GM21526 (cell line): ENCODE measurements at regions not wholly inside any gene's neighbourhood (a gene's known extent, or its start where the extent isn't known, plus 50 kb on each side); places are given as distances from the start of the nearest gene placed in this dataset.
A peak's percentile ranks its signal among the peaks of the same experiment; 100 is the strongest.
"Not testable (repeated sequence)": the region's sequence is repeated elsewhere in the genome, so short reads cannot be mapped to it uniquely, and the experiment has no call there.

Experiments
- ATAC-seq: cut with Tn5 transposase; IDR thresholded peaks from one replicate; pipeline ENCODE4 v1.9.1; 2021; ENCODE audit warnings: moderate library complexity; ENCODE audit not compliant: unreplicated experiment, low FRiP score

GRCh38 chrX:145393702-145394235, 146.5 kb downstream of the SPANXN1 start:
- no peak for ATAC-seq

DNA sequence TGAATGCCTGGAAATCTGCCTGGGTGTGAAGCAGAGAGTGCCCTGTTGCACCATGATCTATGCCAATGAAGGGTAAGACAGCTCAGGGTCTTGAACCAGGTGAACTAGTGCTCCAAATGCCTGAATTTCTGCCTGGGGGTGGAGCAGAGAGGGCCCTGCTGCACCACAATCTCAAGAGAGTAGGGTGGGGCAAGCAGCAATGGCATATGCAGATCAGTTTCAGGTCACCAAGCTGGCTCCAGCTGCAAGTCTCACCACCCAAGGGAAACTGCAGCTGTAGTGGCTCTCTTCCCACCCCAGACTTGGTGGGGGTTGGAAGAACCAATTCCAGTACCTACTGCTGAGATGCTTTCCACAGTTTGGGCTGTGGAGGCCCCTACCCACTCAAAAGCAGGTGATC, 147.0 kb downstream of the SPANXN1 start:
- no peak for ATAC-seq

GRCh38 chrX:145396612-145397011, 149.3 kb downstream of the SPANXN1 start:
- ATAC-seq: no peak

- ATAC-seq: peak; percentile 53
Measured at GRCh38 chrX:145405012-145405411, 157.7 kb downstream of the SPANXN1 start.

DNA sequence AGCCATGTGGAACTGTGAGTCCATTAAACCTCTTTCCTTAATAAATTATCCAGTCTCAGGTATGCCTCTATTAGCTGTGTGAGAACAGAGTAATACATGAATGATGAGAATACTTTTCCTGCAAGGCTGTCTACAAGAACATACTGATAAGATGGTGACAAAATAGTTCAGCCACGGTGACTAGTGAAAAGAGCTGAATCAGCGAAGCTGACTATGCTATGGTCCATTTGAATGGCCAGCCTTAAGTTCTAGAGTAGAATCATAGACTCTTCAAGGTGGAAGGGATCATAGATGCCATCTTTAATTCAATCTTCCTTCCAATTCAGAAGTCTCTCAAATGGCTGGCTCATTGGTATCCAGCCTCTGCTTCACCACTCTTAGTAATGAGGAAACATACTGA, 163.3 kb downstream of the SPANXN1 start:
- ATAC-seq: no peak

- ATAC-seq: not testable (repeated sequence)
Measured at GRCh38 chrX:145436211-145436610, 188.9 kb downstream of the SPANXN1 start.

DNA sequence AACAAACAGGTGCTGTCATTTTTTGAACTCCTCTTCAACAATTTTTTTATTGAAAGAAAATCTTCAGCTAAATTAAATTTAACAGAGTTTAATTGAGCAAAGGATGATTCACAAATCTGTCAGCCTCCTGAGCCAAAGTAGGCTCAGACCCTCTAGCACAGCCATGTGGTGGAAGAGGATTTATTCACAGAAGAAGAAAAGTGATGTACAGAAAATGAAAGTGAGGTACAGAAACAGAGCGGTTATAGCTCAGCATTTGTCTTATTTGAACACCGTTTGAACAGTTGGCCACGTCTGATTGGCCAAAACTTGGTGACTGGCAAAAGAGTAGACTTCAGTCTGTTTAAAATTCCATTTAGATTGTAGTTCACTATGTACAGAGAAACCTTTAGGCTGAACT, 217.3 kb downstream of the SPANXN1 start:
- no peak for ATAC-seq

DNA sequence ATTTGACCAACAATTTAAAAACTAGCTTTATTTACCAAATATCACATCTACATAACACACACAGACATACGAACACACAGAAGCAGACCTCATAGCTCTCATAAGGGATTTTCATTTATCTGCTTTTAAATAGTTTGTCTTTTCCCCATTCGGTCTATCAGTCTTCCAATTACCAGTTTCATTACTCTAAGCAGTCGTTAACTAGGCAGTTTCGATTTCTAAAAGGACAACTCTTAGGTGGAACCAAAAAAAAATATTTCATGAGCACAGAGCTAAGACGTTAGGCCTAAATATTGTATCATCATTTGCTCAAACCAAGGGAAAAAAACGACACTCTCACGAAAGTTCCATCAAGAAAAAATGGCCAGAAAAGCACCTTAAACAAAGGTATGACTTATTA, 228.4 kb downstream of the SPANXN1 start:
- no peak for ATAC-seq

DNA sequence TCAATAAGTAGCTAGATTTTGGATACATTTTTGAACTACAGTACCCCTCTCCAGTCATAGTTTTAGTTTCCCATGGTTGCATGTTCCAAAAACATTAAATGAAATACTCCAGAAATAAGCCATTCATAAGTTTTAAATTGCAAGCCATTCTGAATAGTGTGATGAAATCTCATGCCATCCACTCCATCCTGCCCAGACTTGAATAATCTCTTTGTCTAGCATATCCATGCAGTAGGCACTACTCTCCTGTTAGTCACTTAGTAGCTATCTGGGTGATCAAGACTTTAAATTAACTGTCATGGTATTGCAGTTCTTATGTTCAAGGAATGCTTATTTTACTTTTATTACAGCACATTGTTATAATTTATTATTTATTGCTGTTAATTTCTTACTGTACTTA, 237.4 kb downstream of the SPANXN1 start:
- no peak for ATAC-seq

- no peak for ATAC-seq
Measured at GRCh38 chrX:145502670-145503069, 255.4 kb downstream of the SPANXN1 start.

GRCh38 chrX:145506214-145506613, 258.9 kb downstream of the SPANXN1 start:
- no peak for ATAC-seq

DNA sequence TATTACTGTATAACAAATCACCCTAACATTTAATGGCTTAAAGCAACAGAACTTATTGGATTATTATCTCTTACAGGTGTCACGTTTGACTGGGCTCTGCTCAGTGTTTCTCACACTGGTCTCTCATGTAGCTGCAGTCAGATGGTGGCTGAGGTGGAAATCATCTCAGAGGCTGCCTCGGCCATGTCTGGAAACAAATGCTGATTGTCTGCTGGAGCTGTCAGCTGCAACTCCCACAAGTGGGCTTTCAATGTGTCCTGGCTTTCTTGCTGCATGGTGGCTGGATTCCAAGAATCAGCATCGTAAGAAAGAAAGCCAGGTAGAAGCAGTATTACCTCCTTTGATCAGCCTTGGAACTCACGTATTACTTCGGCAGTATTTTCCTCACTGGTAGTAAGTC, 277.6 kb downstream of the SPANXN1 start:
- no peak for ATAC-seq

- ATAC-seq: no peak
Measured at GRCh38 chrX:145532176-145532780, 285.0 kb downstream of the SPANXN1 start.

DNA sequence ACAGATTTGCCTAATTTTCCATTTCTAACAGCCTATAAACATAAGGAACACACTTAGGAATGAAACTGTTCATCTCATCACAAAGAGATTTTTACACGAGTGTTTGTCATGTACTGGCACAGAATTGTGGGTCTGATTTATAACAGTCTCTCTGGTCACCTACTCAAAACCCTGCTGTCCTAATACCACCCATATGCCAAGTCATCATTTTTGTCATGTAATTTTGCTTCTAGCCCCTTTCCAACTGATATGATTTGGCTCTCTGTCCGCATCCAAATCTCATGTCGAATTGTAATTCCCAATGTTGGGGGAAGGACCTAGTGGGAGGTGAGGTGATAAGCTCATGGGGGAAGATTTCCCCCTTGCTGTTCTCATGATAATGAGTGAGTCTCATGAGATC, 284.1 kb upstream of the SLITRK2 start:
- ATAC-seq: no peak

- ATAC-seq: no peak
Measured at GRCh38 chrX:145549496-145549895, 268.1 kb upstream of the SLITRK2 start.

GRCh38 chrX:145552643-145553042, 265.0 kb upstream of the SLITRK2 start:
- ATAC-seq: no peak

- no peak for ATAC-seq
Measured at GRCh38 chrX:145553702-145554101, 263.9 kb upstream of the SLITRK2 start.

- ATAC-seq: no peak
Measured at GRCh38 chrX:145563159-145563558, 254.5 kb upstream of the SLITRK2 start.

GRCh38 chrX:145609951-145610511, 207.6 kb upstream of the SLITRK2 start:
- ATAC-seq: no peak

DNA sequence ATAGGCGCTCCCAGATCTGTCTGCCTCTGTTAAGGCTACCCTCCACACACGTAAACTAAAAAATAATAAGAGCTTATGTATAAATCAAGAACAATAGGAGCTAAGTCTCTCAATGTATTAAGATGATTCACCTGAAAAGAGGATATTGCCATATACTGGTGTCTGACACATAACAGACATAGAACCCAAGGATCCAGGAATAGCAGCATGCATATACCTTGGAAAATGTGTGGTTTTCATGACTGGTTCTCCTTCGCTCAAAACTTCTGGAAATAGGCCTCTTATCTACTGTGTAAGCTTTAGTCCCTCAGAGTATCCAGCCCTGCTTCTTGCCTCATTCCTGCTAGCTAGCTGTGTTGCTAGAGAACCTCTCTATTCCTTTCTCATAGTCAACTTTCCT, 203.7 kb upstream of the SLITRK2 start:
- ATAC-seq: no peak

- ATAC-seq: no peak
Measured at GRCh38 chrX:145620666-145621065, 197.0 kb upstream of the SLITRK2 start.

DNA sequence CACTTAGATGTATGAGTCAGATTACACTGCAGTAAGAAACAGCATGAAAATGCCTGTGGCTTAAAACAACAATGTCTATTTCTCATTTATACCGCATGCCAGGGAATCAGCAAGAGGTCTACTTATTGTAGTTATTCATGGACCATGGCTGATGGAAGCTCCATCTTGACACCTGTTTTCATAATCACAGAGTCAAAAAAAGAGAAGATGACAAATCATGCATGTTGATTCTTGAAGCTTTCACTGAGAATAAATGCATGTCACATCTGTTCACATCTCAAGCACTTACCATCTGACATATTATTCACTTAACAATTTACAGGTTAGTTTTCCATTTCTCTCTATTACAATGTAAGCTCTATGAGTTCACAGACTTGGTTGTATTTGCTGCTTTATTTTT, 194.2 kb upstream of the SLITRK2 start:
- no peak for ATAC-seq
